PC-9 (cell line): ENCODE measurements at regions not wholly inside any gene's neighbourhood (a gene's known extent, or its start where the extent isn't known, plus 50 kb on each side); places are given as distances from the start of the nearest gene placed in this dataset.
"Not testable (repeated sequence)": the region's sequence is repeated elsewhere in the genome, so short reads cannot be mapped to it uniquely, and the experiment has no call there.

Source experiments
- BruUV-seq: library from RNA; stranded (reverse); fragments of 400-500 nt; replicated peaks from 2 replicates; lab custom pipeline; 2021; lab: Mats Ljungman, UMichigan
- CTCF ChIA-PET: fragments of 300-600 bp; sonication (Branson Sonifier 250); formaldehyde crosslinking; loops from one replicate; lab custom pipeline; 2022; ENCODE audit warnings: antibody characterized with exemption; lab: Charles Lee
- POLR2A ChIA-PET: fragments of 300-600 bp; sonication (Branson Sonifier 250); formaldehyde crosslinking; loops from one replicate; lab custom pipeline; 2022; ENCODE audit warnings: antibody characterized with exemption; ENCODE audit not compliant: unreplicated experiment; lab: Charles Lee
- DNase-seq, 2 experiments: peaks; one replicate each; pipeline versions ENCODE4 v3.0.0 to v3.0.0-alpha.2; 2015 to 2022; ENCODE audit warnings: mixed read lengths in 1 of 2
- H2AFZ ChIP-seq: fragments of 200-600 bp; sonication (generic); 2 replicates; pipeline ENCODE4 v1.8.1; 2017; ENCODE audit warnings: antibody characterized with exemption
- H3F3A ChIP-seq: fragments of 200-600 bp; sonication (generic); 2 replicates; pipeline ENCODE4 v1.8.1; 2017; ENCODE audit warnings: antibody characterized with exemption, mild to moderate bottlenecking, low read depth; ENCODE audit not compliant: insufficient read depth
- H3K27ac ChIP-seq: fragments of 200-600 bp; sonication (generic); 2 replicates; pipeline ENCODE4 v1.6.1; 2016; ENCODE audit warnings: mixed run types
- H3K27me3 ChIP-seq: fragments of 200-600 bp; sonication (generic); 2 replicates; pipeline ENCODE4 v1.6.1; 2016; ENCODE audit warnings: low read depth, mixed run types; ENCODE audit not compliant: insufficient read depth
- H3K36me3 ChIP-seq: fragments of 200-600 bp; sonication (generic); 2 replicates; pipeline ENCODE4 v1.6.1; 2016; ENCODE audit warnings: low read depth, mixed run types
- H3K4me1 ChIP-seq: fragments of 200-600 bp; sonication (generic); replicated peaks from 2 replicates; pipeline ENCODE4 v1.6.1; 2016; ENCODE audit warnings: mixed run types; ENCODE audit not compliant: insufficient read depth
- H3K4me2 ChIP-seq: fragments of 200-600 bp; sonication (generic); 2 replicates; pipeline ENCODE4 v1.6.1; 2017; ENCODE audit warnings: mixed run types
- H3K4me3 ChIP-seq: fragments of 200-600 bp; sonication (generic); 2 replicates; pipeline ENCODE4 v1.6.1; 2016; ENCODE audit warnings: mixed run types
- H3K79me2 ChIP-seq: fragments of 200-600 bp; sonication (generic); 2 replicates; pipeline ENCODE4 v1.6.1; 2017; ENCODE audit warnings: low read depth, mixed run types
- H3K9me2 ChIP-seq: fragments of 200-600 bp; sonication (generic); 2 replicates; pipeline ENCODE4 v1.8.1; 2017; ENCODE audit warnings: mild to moderate bottlenecking; ENCODE audit not compliant: insufficient read depth
- H3K9me3 ChIP-seq: fragments of 200-600 bp; sonication (generic); 2 replicates; pipeline ENCODE4 v1.8.1; 2016; ENCODE audit warnings: low read depth; ENCODE audit not compliant: insufficient read depth
- H4K20me1 ChIP-seq: fragments of 200-600 bp; sonication (generic); 2 replicates; pipeline ENCODE4 v1.8.1; 2017; ENCODE audit not compliant: insufficient read depth
- CTCF ChIP-seq: fragments of 200-600 bp; sonication (generic); conservative IDR thresholded peaks from 2 replicates; pipeline ENCODE4 v1.6.1; 2017; ENCODE audit warnings: mixed run types, antibody characterized with exemption, mild to moderate bottlenecking, moderate library complexity
- EZH2 ChIP-seq: fragments of 200-600 bp; sonication (generic); IDR thresholded peaks from 2 replicates; pipeline ENCODE4 v1.8.0; 2017; ENCODE audit warnings: antibody characterized with exemption, low read depth
- intact Hi-C: fragments of 100-400 bp; cut with micrococcal nuclease; formaldehyde crosslinking; loops from one replicate; pipeline ENCODE4 v1.10.0; 2022; ENCODE audit not compliant: unreplicated experiment

- Histone ChIP-seq H3K9me3 (no peaks in the 10 kb centered on the region), H3K36me3 (no peaks in the 10 kb centered on the region), H3K79me2 (no peaks in the 10 kb centered on the region), H4K20me1 (no peaks in the 10 kb centered on the region), H3K4me3 (no peak overlapping the region), H3K4me2 (no peak overlapping the region), H3F3A (no peaks in the 10 kb centered on the region), H3K27me3 (no peaks in the 10 kb centered on the region), H3K9me2 (no peaks in the 10 kb centered on the region), H2AFZ (no peak overlapping the region), H3K27ac (no peak overlapping the region), H3K4me1 (no peaks in the 10 kb centered on the region)
- POLR2A ChIA-PET, result no interaction called here
- intact Hi-C loops, result no loop called here
- TF ChIP-seq EZH2 (no peak), CTCF (no peak)
- BruUV-seq, result no TSS peak
- DNase-seq, result no peak
- CTCF ChIA-PET, result no interaction called here
These were observed 71.4 kb downstream of the RGS2 start for GRCh38 chr1:192880231-192880630.

- ChIA-PET POLR2A (no interaction called here), CTCF (no interaction called here)
- no TSS peak for BruUV-seq
- no peaks in the 10 kb centered on the region for H3K27me3 ChIP-seq
- no peak overlapping the region for H3K27ac ChIP-seq
- no peaks in the 10 kb centered on the region for H3K36me3 ChIP-seq
- H4K20me1 ChIP-seq, result no peaks in the 10 kb centered on the region
- no peaks in the 10 kb centered on the region for H3F3A ChIP-seq
- H3K9me3 ChIP-seq, result no peaks in the 10 kb centered on the region
- no peaks in the 10 kb centered on the region for H3K9me2 ChIP-seq
- no peak overlapping the region for H3K4me2 ChIP-seq
- no peaks in the 10 kb centered on the region for H3K79me2 ChIP-seq
- no peak overlapping the region for H3K4me3 ChIP-seq
- no peak for TF ChIP-seq CTCF
- no peak for TF ChIP-seq EZH2
- no peak for DNase-seq
- intact Hi-C loops, result no loop called here
- no peaks in the 10 kb centered on the region for H3K4me1 ChIP-seq
- no peak overlapping the region for H2AFZ ChIP-seq
These were observed 75.4 kb downstream of the RGS2 start for GRCh38 chr1:192884241-192884640.

GRCh38 chr1:192885387-192885786, 76.5 kb downstream of the RGS2 start:
- BruUV-seq, intact Hi-C loops: not testable (repeated sequence)

GRCh38 chr1:192887426-192887825, 78.6 kb downstream of the RGS2 start:
- ChIA-PET POLR2A (no interaction called here), CTCF (no interaction called here)
- Histone ChIP-seq H3K9me3 (no peaks in the 10 kb centered on the region), H3K4me3 (no peak overlapping the region), H3K79me2 (no peaks in the 10 kb centered on the region), H4K20me1 (no peaks in the 10 kb centered on the region), H3K4me2 (no peak overlapping the region), H2AFZ (no peak overlapping the region), H3K4me1 (no peaks in the 10 kb centered on the region), H3K27ac (no peak overlapping the region), H3K36me3 (no peaks in the 10 kb centered on the region), H3K9me2 (no peaks in the 10 kb centered on the region), H3K27me3 (no peaks in the 10 kb centered on the region), H3F3A (no peaks in the 10 kb centered on the region)
- no TSS peak for BruUV-seq
- intact Hi-C loops, result no loop called here
- TF ChIP-seq EZH2 (no peak), CTCF (no peak)
- no peak for DNase-seq

More at GRCh38 chr1:192885387-192885786, 76.5 kb downstream of the RGS2 start:
- H3K27ac ChIP-seq, CTCF ChIA-PET, H4K20me1 ChIP-seq, H3K4me1 ChIP-seq, H3K79me2 ChIP-seq, H3F3A ChIP-seq, H2AFZ ChIP-seq, DNase-seq, POLR2A ChIA-PET, H3K9me2 ChIP-seq, H3K4me2 ChIP-seq, H3K36me3 ChIP-seq, H3K27me3 ChIP-seq, H3K4me3 ChIP-seq, H3K9me3 ChIP-seq: not testable (repeated sequence)
